B cell (primary cell): ENCODE measurements at regions not wholly inside any gene's neighbourhood (a gene's known extent, or its start where the extent isn't known, plus 50 kb on each side); places are given as distances from the start of the nearest gene placed in this dataset.

Experiments
- ATAC-seq: fragments of 200-7000 bp; cut with Tn5 transposase; one replicate; pipeline ENCODE4 v1.10.0; 2021; ENCODE audit warnings: low read depth, mild to moderate bottlenecking, moderate number of reproducible peaks, moderate library complexity
- CTCF ChIA-PET: fragments of 350-600 bp; sonication (Branson Sonifier 250); formaldehyde crosslinking; loops from one replicate; lab custom pipeline; 2021; ENCODE audit warnings: antibody characterized with exemption, inconsistent platforms; lab: Charles Lee
- POLR2A ChIA-PET: fragments of 350-600 bp; sonication (Branson Sonifier 250); formaldehyde crosslinking; loops from one replicate; lab custom pipeline; 2021; ENCODE audit warnings: antibody characterized with exemption; lab: Charles Lee
- DNase-seq: peaks from one replicate; pipeline ENCODE4 v3.0.0; 2013
- H2AFZ ChIP-seq: 2 replicates; pipeline ENCODE4 v1.6.1; 2012; ENCODE audit warnings: mild to moderate bottlenecking, low read depth, low read length; ENCODE audit not compliant: insufficient read depth, poor library complexity, severe bottlenecking
- H3K27ac ChIP-seq, 2 donors: 1 replicate in 1 of 2; 2 replicates in 1 of 2; pipeline ENCODE4 v1.5.1; 2012 to 2013; ENCODE audit warnings: low read length in 2 of 2, mild to moderate bottlenecking in 2 of 2, moderate library complexity in 1 of 2
- H3K27me3 ChIP-seq, 4 experiments: fragments of 200-600 bp in 1 of 4; sonication (generic) in 1 of 4; replicated peaks in 1 of 4; 1 replicate in 2 of 4; 2 replicates in 2 of 4; pipeline versions ENCODE4 v1.6.1 to v1.7.0; 2013 to 2016; ENCODE audit warnings: low read length in 3 of 4, mild to moderate bottlenecking in 2 of 4, mixed read lengths in 1 of 4, moderate library complexity in 1 of 4; ENCODE audit not compliant: insufficient read depth in 4 of 4, control insufficient read depth in 3 of 4; ENCODE audit errors: control extremely low read depth in 1 of 4
- H3K36me3 ChIP-seq, 2 experiments: replicated peaks in 1 of 2; 1 replicate in 1 of 2; 2 replicates in 1 of 2; pipeline versions ENCODE4 v1.6.1 to v1.7.1; 2013; ENCODE audit warnings: low read length in 1 of 2; ENCODE audit not compliant: insufficient read depth in 2 of 2, control insufficient read depth in 1 of 2; ENCODE audit errors: control extremely low read depth in 1 of 2, extremely low read depth in 1 of 2
- H3K4me1 ChIP-seq, 2 donors: fragments of 200-600 bp in 1 of 2; sonication (generic) in 1 of 2; 1 replicate in 1 of 2; 2 replicates in 1 of 2; pipeline versions ENCODE4 v1.5.1 to v1.6.1; 2013 to 2017; ENCODE audit warnings: low read length in 2 of 2; ENCODE audit not compliant: control insufficient read depth in 2 of 2, insufficient read depth in 2 of 2
- H3K4me2 ChIP-seq: replicated peaks from 2 replicates; pipeline ENCODE3; 2012; ENCODE audit warnings: mild to moderate bottlenecking, low read depth, low read length; ENCODE audit not compliant: poor library complexity, severe bottlenecking
- H3K4me3 ChIP-seq, 5 experiments: fragments of 200-600 bp in 1 of 5; sonication (generic) in 1 of 5; 1 replicate in 3 of 5; 2 replicates in 2 of 5; pipeline versions ENCODE4 v1.5.1 to v1.7.0; 2011 to 2016; ENCODE audit warnings: low read length in 4 of 5, mild to moderate bottlenecking in 4 of 5, low read depth in 2 of 5, control low read depth in 1 of 5, moderate library complexity in 1 of 5; ENCODE audit not compliant: insufficient read depth in 1 of 5; ENCODE audit errors: control extremely low read depth in 1 of 5, extremely low read depth in 1 of 5
- H3K79me2 ChIP-seq: fragments of 200-600 bp; sonication (generic); one replicate; pipeline ENCODE4 v1.6.0; 2016; ENCODE audit warnings: low read length; ENCODE audit not compliant: control insufficient read depth, insufficient read depth
- H3K9ac ChIP-seq: fragments of 200-600 bp; sonication (generic); 2 replicates; pipeline ENCODE4 v1.6.1; 2017; ENCODE audit warnings: mild to moderate bottlenecking, low read length, moderate library complexity
- H3K9me3 ChIP-seq, 3 donors: one replicate each; pipeline versions ENCODE4 v1.6.1 to v1.7.1; 2013; ENCODE audit warnings: low read length in 2 of 3; ENCODE audit not compliant: control insufficient read depth in 2 of 3, insufficient read depth in 1 of 3; ENCODE audit errors: control extremely low read depth in 1 of 3
- H4K20me1 ChIP-seq: 2 replicates; pipeline ENCODE4 v1.6.0; 2012; ENCODE audit warnings: mild to moderate bottlenecking, low read length; ENCODE audit not compliant: insufficient read depth, control insufficient read depth, poor library complexity, severe bottlenecking
- H3K27ac Mint-ChIP-seq: one replicate; pipeline ENCODE4 v1.8.0; 2021; ENCODE audit warnings: mixed read lengths
- H3K27me3 Mint-ChIP-seq: one replicate; pipeline ENCODE4 v1.8.0; 2021; ENCODE audit warnings: mixed read lengths
- H3K4me1 Mint-ChIP-seq: one replicate; pipeline ENCODE4 v1.8.0; 2021; ENCODE audit warnings: mixed read lengths
- H3K4me3 Mint-ChIP-seq: one replicate; pipeline ENCODE4 v1.8.0; 2021; ENCODE audit warnings: mixed read lengths
- H3K9me3 Mint-ChIP-seq: one replicate; pipeline ENCODE4 v1.8.0; 2022; ENCODE audit warnings: mixed read lengths; ENCODE audit not compliant: insufficient read depth
- CTCF ChIP-seq: fragments of 200-600 bp; IDR thresholded peaks from one replicate; pipeline ENCODE4 v1.8.0; 2022; ENCODE audit warnings: antibody characterized with exemption, mild to moderate bottlenecking
- EZH2 ChIP-seq: IDR thresholded peaks from 2 replicates; pipeline ENCODE4 v1.6.1; 2012; ENCODE audit warnings: borderline replicate concordance, low read depth, mild to moderate bottlenecking, moderate library complexity, low read length; ENCODE audit not compliant: insufficient read depth, poor library complexity, severe bottlenecking
- WGBS: methylation state at CpG from one replicate; pipeline ENCODE4 v1.1.5; 2013; ENCODE audit warnings: missing lambda C conversion rate; ENCODE audit not compliant: insufficient coverage; 5-methylcytosine and 5-hydroxymethylcytosine counted together
- intact Hi-C: fragments of 100-400 bp; cut with micrococcal nuclease; formaldehyde crosslinking; loops from one replicate; pipeline ENCODE4 v1.10.0; 2022

- DNase-seq (no peak), ATAC-seq (no peak)
- no peak overlapping the region for H3K27ac ChIP-seq
- Mint-ChIP-seq H3K27ac (no peak overlapping the region), H3K27me3 (peaks cover 9% of the 10 kb centered on the region), H3K4me3 (no peak overlapping the region), H3K9me3 (no peaks in the 10 kb centered on the region), H3K4me1 (peaks cover 3% of the 10 kb centered on the region)
- no peak for TF ChIP-seq CTCF
- no peak for TF ChIP-seq EZH2
- H3K36me3 ChIP-seq = no peaks in the 10 kb centered on the region
- H3K27me3 ChIP-seq = no peaks in the 10 kb centered on the region
- no peak overlapping the region for H3K4me2 ChIP-seq
- H3K9me3 ChIP-seq = no peaks in the 10 kb centered on the region
- CTCF ChIA-PET = no interaction called here
- H3K9ac ChIP-seq = no peak overlapping the region
- intact Hi-C loops = no loop called here
- 90% methylated on average over 2 of the region's 3 CpGs for WGBS
- H4K20me1 ChIP-seq = no peaks in the 10 kb centered on the region
- no peaks in the 10 kb centered on the region for H3K79me2 ChIP-seq
- H2AFZ ChIP-seq = no peak overlapping the region
- POLR2A ChIA-PET = no interaction called here
- no peaks in the 10 kb centered on the region for H3K4me1 ChIP-seq
- no peak overlapping the region for H3K4me3 ChIP-seq
Observed at GRCh38 chr1:88056881-88057280, 627.2 kb upstream of the PKN2 start.

- 10% methylated on average over 2 of the region's 2 CpGs for WGBS
- H3K4me2 ChIP-seq = no peak overlapping the region
- H2AFZ ChIP-seq = no peak overlapping the region
- ATAC-seq = no peak
- no peak overlapping the region for H3K4me3 Mint-ChIP-seq
- no peaks in the 10 kb centered on the region for H4K20me1 ChIP-seq
- CTCF ChIA-PET = no interaction called here
- H3K27ac Mint-ChIP-seq = no peak overlapping the region
- H3K27me3 Mint-ChIP-seq = peaks cover 3% of the 10 kb centered on the region
- POLR2A ChIA-PET = no interaction called here
- no peaks in the 10 kb centered on the region for H3K36me3 ChIP-seq
- H3K27ac ChIP-seq = no peak overlapping the region
- peaks cover 3% of the 10 kb centered on the region for H3K4me1 Mint-ChIP-seq
- H3K9me3 ChIP-seq = no peaks in the 10 kb centered on the region
- H3K4me1 ChIP-seq = no peaks in the 10 kb centered on the region
- TF ChIP-seq EZH2 (no peak), CTCF (no peak)
- no peaks in the 10 kb centered on the region for H3K79me2 ChIP-seq
- no peak overlapping the region for H3K9ac ChIP-seq
- H3K27me3 ChIP-seq = no peaks in the 10 kb centered on the region
- no peak overlapping the region for H3K4me3 ChIP-seq
- DNase-seq = no peak
- intact Hi-C loops = no loop called here
- H3K9me3 Mint-ChIP-seq = no peaks in the 10 kb centered on the region
Observed at GRCh38 chr1:88058205-88058604, 625.9 kb upstream of the PKN2 start.
